ENCODE measurements at regions not wholly inside any gene's neighbourhood (a gene's known extent, or its start where the extent isn't known, plus 50 kb on each side); places are given as distances from the start of the nearest gene placed in this dataset.

DNA sequence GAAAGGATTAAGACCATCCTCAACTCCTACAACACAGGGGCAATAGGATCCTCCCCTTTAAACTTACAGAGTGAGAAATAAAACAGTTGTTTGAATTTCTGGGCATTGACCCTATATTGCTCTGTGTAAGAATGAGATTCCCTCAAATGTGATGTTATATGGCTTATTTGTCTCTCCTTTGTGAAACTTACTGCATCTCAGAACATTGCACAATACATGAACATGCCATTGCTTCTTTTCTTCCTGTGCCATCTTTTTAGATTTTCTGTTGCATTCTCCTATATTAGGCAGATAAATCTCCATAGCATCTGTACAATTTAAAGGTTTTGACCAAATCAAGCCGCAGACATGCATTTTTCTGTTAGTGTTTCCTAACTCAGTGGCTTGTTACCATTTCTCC lies 941.9 kb upstream of the FANCL start:
- H3K4me1 Mint-ChIP-seq: peaks cover 32% of the 10 kb centered on the region
- no peaks in the 10 kb centered on the region for H3K36me3 Mint-ChIP-seq (ENCODE audit: low read depth)
- Histone ChIP-seq H3K4me3 (ENCODE audit: low read length) (no peak overlapping the region), H3K9me3 (ENCODE audit: control insufficient read depth, low read length) (no peaks in the 10 kb centered on the region), H3K36me3 (ENCODE audit: control insufficient read depth, insufficient read depth, low read length) (no peaks in the 10 kb centered on the region), H3K27ac (ENCODE audit: low read depth, low read length) (no peak overlapping the region), H3K27me3 (ENCODE audit: control insufficient read depth, insufficient read depth, low read length, poor library complexity, severe bottlenecking) (no peaks in the 10 kb centered on the region), H3K9ac (ENCODE audit: extremely low read depth, low read length, poor library complexity, severe bottlenecking) (no peak overlapping the region), H3K4me1 (ENCODE audit: control insufficient read depth, insufficient read depth, low read length) (peaks cover 3% of the 10 kb centered on the region)
- WGBS, 2 experiments (ENCODE audit: insufficient coverage in 1 of 2, insufficient read length in 1 of 2): 92% methylated on average over 1 of the region's 1 CpG; no CpG with 5 or more reads in 1 of the 2 experiments
- no peak for DNase-seq
- H3K4me3 Mint-ChIP-seq: no peak overlapping the region
- TF ChIP-seq, protein P1, sequence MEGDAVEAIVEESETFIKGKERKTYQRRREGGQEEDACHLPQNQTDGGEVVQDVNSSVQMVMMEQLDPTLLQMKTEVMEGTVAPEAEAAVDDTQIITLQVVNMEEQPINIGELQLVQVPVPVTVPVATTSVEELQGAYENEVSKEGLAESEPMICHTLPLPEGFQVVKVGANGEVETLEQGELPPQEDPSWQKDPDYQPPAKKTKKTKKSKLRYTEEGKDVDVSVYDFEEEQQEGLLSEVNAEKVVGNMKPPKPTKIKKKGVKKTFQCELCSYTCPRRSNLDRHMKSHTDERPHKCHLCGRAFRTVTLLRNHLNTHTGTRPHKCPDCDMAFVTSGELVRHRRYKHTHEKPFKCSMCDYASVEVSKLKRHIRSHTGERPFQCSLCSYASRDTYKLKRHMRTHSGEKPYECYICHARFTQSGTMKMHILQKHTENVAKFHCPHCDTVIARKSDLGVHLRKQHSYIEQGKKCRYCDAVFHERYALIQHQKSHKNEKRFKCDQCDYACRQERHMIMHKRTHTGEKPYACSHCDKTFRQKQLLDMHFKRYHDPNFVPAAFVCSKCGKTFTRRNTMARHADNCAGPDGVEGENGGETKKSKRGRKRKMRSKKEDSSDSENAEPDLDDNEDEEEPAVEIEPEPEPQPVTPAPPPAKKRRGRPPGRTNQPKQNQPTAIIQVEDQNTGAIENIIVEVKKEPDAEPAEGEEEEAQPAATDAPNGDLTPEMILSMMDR (conservative IDR thresholded peaks at IDR 0.05): no peak
- peaks cover 3% of the 10 kb centered on the region for H3K27me3 Mint-ChIP-seq (ENCODE audit: insufficient read depth)
- no peak overlapping the region for H3K27ac Mint-ChIP-seq
- no peaks in the 10 kb centered on the region for H3K9me3 Mint-ChIP-seq

DNA sequence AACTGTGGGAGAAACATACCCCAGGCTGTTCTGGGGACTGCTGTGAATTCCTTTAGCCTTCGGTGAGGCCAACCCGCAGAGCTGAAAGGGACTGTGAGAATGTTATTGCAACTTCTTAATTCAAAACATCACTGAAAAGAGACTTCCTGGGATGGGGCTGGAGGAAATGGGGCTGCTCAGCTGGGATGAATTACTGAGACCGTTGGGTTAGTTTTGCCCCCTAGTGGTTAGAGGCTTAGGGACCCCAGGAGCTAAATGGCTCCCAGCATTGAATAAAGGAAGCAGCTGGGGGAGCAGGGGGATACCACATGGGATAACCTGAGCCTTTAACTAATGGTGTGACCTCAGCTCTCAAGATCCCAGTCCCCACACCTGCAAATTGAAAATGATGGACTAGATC lies 941.1 kb upstream of the FANCL start:
- H3K27ac Mint-ChIP-seq: no peak overlapping the region
- peak; percentile 86 for DNase-seq
- TF ChIP-seq, protein P1 (conservative IDR thresholded peaks at IDR 0.05): peak; percentile 84

DNA sequence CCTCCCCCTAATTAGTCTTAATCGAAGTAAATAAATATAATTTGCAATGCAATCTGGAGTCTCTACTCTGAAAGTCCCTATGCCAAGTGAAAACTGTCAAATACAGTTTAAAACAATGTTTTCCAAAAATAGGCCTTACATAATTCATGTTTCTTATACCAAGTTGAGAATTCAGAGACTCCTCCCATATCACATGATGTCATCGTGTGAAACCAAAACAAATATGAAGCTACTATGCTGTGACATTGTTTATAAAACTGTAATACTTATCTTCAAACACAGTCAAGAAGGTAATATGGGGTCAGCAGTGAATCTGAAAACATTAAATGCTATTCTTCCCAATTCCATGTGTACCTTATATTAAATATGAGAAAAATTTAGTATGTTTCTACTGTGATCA lies 940.2 kb upstream of the FANCL start:
- Histone ChIP-seq H3K27me3 (ENCODE audit: control insufficient read depth, insufficient read depth, low read length, poor library complexity, severe bottlenecking) (no peaks in the 10 kb centered on the region), H3K9ac (ENCODE audit: extremely low read depth, low read length, poor library complexity, severe bottlenecking) (no peak overlapping the region)
- 79% methylated on average over 1 of the region's 2 CpGs; no CpG with 5 or more reads in 1 of the 2 experiments for WGBS, 2 experiments (ENCODE audit: insufficient coverage in 1 of 2, insufficient read length in 1 of 2)

More for the DNA sequence above, 941.1 kb upstream of the FANCL start:
- no peaks in the 10 kb centered on the region for H3K27me3 ChIP-seq (ENCODE audit: control insufficient read depth, insufficient read depth, low read length, poor library complexity, severe bottlenecking)
- H3K4me3 ChIP-seq (ENCODE audit: low read length): no peak overlapping the region
- H3K27me3 Mint-ChIP-seq (ENCODE audit: insufficient read depth): peaks cover 3% of the 10 kb centered on the region
- no peak overlapping the region for H3K9ac ChIP-seq (ENCODE audit: extremely low read depth, low read length, poor library complexity, severe bottlenecking)
- no peaks in the 10 kb centered on the region for H3K36me3 ChIP-seq (ENCODE audit: control insufficient read depth, insufficient read depth, low read length)
- H3K9me3 Mint-ChIP-seq: no peaks in the 10 kb centered on the region
- H3K4me3 Mint-ChIP-seq: no peak overlapping the region
- peaks cover 32% of the 10 kb centered on the region for H3K4me1 Mint-ChIP-seq
- no peak overlapping the region for H3K27ac ChIP-seq (ENCODE audit: low read depth, low read length)
- H3K36me3 Mint-ChIP-seq (ENCODE audit: low read depth): no peaks in the 10 kb centered on the region
- H3K9me3 ChIP-seq (ENCODE audit: control insufficient read depth, low read length): no peaks in the 10 kb centered on the region
- H3K4me1 ChIP-seq (ENCODE audit: control insufficient read depth, insufficient read depth, low read length): peaks cover 3% of the 10 kb centered on the region
- WGBS, 2 experiments (ENCODE audit: insufficient coverage in 1 of 2, insufficient read length in 1 of 2): 13 to 17% methylated on average over 1 to 3 of the region's 3 CpGs

More for the DNA sequence above, 940.2 kb upstream of the FANCL start:
- no peak overlapping the region for H3K4me3 ChIP-seq (ENCODE audit: low read length)
- Mint-ChIP-seq H3K36me3 (ENCODE audit: low read depth) (no peaks in the 10 kb centered on the region), H3K4me3 (no peak overlapping the region), H3K4me1 (peaks cover 31% of the 10 kb centered on the region), H3K27me3 (ENCODE audit: insufficient read depth) (peaks cover 3% of the 10 kb centered on the region), H3K9me3 (no peaks in the 10 kb centered on the region), H3K27ac (no peak overlapping the region)
- H3K4me1 ChIP-seq (ENCODE audit: control insufficient read depth, insufficient read depth, low read length): peaks cover 3% of the 10 kb centered on the region
- H3K9me3 ChIP-seq (ENCODE audit: control insufficient read depth, low read length): no peaks in the 10 kb centered on the region
- TF ChIP-seq, protein P1 (conservative IDR thresholded peaks at IDR 0.05): no peak
- DNase-seq: no peak
- no peak overlapping the region for H3K27ac ChIP-seq (ENCODE audit: low read depth, low read length)
- H3K36me3 ChIP-seq (ENCODE audit: control insufficient read depth, insufficient read depth, low read length): no peaks in the 10 kb centered on the region

All from endodermal cell (in vitro differentiated cells).